IMR-90 (cell line): ENCODE measurements at regions not wholly inside any gene's neighbourhood (a gene's known extent, or its start where the extent isn't known, plus 50 kb on each side); places are given as distances from the start of the nearest gene placed in this dataset.

Experiments
- ATAC-seq: fragments of 200-7000 bp; cut with Tn5 transposase; 2 replicates; pipeline ENCODE4 v1.9.1; 2020; ENCODE audit warnings: low read depth, mild to moderate bottlenecking, moderate library complexity
- BruUV-seq: library from RNA; stranded (reverse); fragments of 400-500 nt; replicated peaks from 2 replicates; lab custom pipeline; 2021; lab: Mats Ljungman, UMichigan
- CTCF ChIA-PET: fragments of 300-600 bp; formaldehyde crosslinking; extraction: SDS; loops from one replicate; lab custom pipeline; 2021; ENCODE audit warnings: antibody characterized with exemption; lab: Yijun Ruan, JAX
- POLR2A ChIA-PET: fragments of 300-600 bp; sonication (Branson Sonifier 250); formaldehyde crosslinking; loops from one replicate; lab custom pipeline; 2022; ENCODE audit warnings: antibody characterized with exemption; ENCODE audit not compliant: unreplicated experiment; lab: Charles Lee
- DNase-seq: peaks from one replicate; pipeline ENCODE4 v3.0.0; 2013
- H2AFZ ChIP-seq: replicated peaks from 2 replicates; pipeline ENCODE3; 2013; ENCODE audit warnings: low read length, mild to moderate bottlenecking; ENCODE audit not compliant: poor library complexity
- H2AK5ac ChIP-seq: 2 replicates; pipeline ENCODE4 v1.6.1; 2013; ENCODE audit warnings: low read depth, low read length, inconsistent platforms
- H2AK9ac ChIP-seq: replicated peaks from 2 replicates; pipeline ENCODE3; 2013; ENCODE audit warnings: mild to moderate bottlenecking, low read depth, low read length, moderate library complexity; ENCODE audit not compliant: poor library complexity
- H2BK120ac ChIP-seq: 2 replicates; pipeline ENCODE4 v1.6.1; 2013; ENCODE audit warnings: low read depth, low read length, inconsistent platforms
- H2BK15ac ChIP-seq: 3 replicates; pipeline ENCODE4 v1.6.1; 2013; ENCODE audit warnings: low read depth, low read length, inconsistent platforms
- H2BK20ac ChIP-seq: 2 replicates; pipeline ENCODE4 v1.6.1; 2013; ENCODE audit warnings: low read depth, mild to moderate bottlenecking, inconsistent platforms, low read length, moderate library complexity
- H2BK5ac ChIP-seq: 2 replicates; pipeline ENCODE4 v1.6.1; 2013; ENCODE audit warnings: mild to moderate bottlenecking, low read depth, low read length, inconsistent platforms; ENCODE audit not compliant: poor library complexity, severe bottlenecking
- H3K14ac ChIP-seq: replicated peaks from 2 replicates; pipeline ENCODE4 v1.6.1; 2013; ENCODE audit warnings: low read depth, low read length, inconsistent platforms
- H3K18ac ChIP-seq: 2 replicates; pipeline ENCODE4 v1.6.1; 2013; ENCODE audit warnings: low read depth, low read length, control low read depth
- H3K23ac ChIP-seq: 2 replicates; pipeline ENCODE4 v1.6.1; 2013; ENCODE audit warnings: low read depth, low read length, inconsistent platforms
- H3K27ac ChIP-seq: 2 replicates; pipeline ENCODE4 v1.5.1; 2013; ENCODE audit warnings: mild to moderate bottlenecking, control low read depth, low read length; ENCODE audit not compliant: insufficient read depth
- H3K27me3 ChIP-seq: 2 replicates; pipeline ENCODE4 v1.6.1; 2013; ENCODE audit warnings: low read length; ENCODE audit not compliant: control insufficient read depth, insufficient read depth
- H3K36me3 ChIP-seq: 2 replicates; pipeline ENCODE4 v1.6.1; 2013; ENCODE audit warnings: low read length, mixed read lengths; ENCODE audit not compliant: control insufficient read depth, insufficient read depth
- H3K4ac ChIP-seq: 2 replicates; pipeline ENCODE4 v1.6.1; 2013; ENCODE audit warnings: low read depth, low read length, inconsistent platforms
- H3K4me1 ChIP-seq: 2 replicates; pipeline ENCODE4 v1.6.1; 2013; ENCODE audit warnings: low read length, mixed read lengths; ENCODE audit not compliant: control insufficient read depth, insufficient read depth
- H3K4me2 ChIP-seq: 2 replicates; pipeline ENCODE4 v1.6.1; 2013; ENCODE audit warnings: low read depth, mild to moderate bottlenecking, control low read depth, low read length, moderate library complexity
- H3K4me3 ChIP-seq: 2 replicates; pipeline ENCODE4 v1.5.1; 2013; ENCODE audit warnings: low read depth, mild to moderate bottlenecking, control low read depth, low read length, moderate library complexity; ENCODE audit not compliant: insufficient read depth
- H3K56ac ChIP-seq: 2 replicates; pipeline ENCODE4 v1.6.1; 2013; ENCODE audit warnings: low read length, inconsistent platforms; ENCODE audit not compliant: insufficient read depth; ENCODE audit errors: extremely low read depth
- H3K79me1 ChIP-seq, 2 experiments: 2 replicates each; pipeline ENCODE4 v1.6.1; 2013; ENCODE audit warnings: low read length in 2 of 2, inconsistent platforms in 1 of 2, low read depth in 1 of 2
- H3K9ac ChIP-seq: 2 replicates; pipeline ENCODE4 v1.6.1; 2013; ENCODE audit warnings: low read depth, low read length, control low read depth
- H3K9me1 ChIP-seq: 2 replicates; pipeline ENCODE4 v1.6.1; 2013; ENCODE audit warnings: low read length, inconsistent platforms; ENCODE audit not compliant: insufficient read depth
- H3K9me3 ChIP-seq: 2 replicates; pipeline ENCODE4 v1.6.1; 2013; ENCODE audit warnings: low read length; ENCODE audit not compliant: control insufficient read depth, insufficient read depth
- H4K20me1 ChIP-seq: 2 replicates; pipeline ENCODE4 v1.6.1; 2013; ENCODE audit warnings: low read length, inconsistent platforms; ENCODE audit not compliant: insufficient read depth
- H4K5ac ChIP-seq: 2 replicates; pipeline ENCODE4 v1.6.1; 2013; ENCODE audit warnings: mild to moderate bottlenecking, low read depth, low read length, control low read depth
- H4K8ac ChIP-seq, 2 experiments: 2 replicates each; pipeline ENCODE4 v1.6.1; 2013; ENCODE audit warnings: low read depth in 2 of 2, low read length in 2 of 2, control low read depth in 1 of 2, inconsistent platforms in 1 of 2
- H4K91ac ChIP-seq: 2 replicates; pipeline ENCODE4 v1.6.1; 2013; ENCODE audit warnings: low read depth, low read length, inconsistent platforms; ENCODE audit not compliant: insufficient read depth
- BHLHE40 ChIP-seq: fragments of 150-350 bp; IDR thresholded peaks from 2 replicates; pipeline ENCODE4 v1.6.1; 2016; ENCODE audit warnings: mild to moderate bottlenecking, low read depth, low read length
- CEBPB ChIP-seq: IDR thresholded peaks from 2 replicates; pipeline ENCODE4 v1.6.1; 2012; ENCODE audit warnings: low read depth, low read length, improper control_type of control experiment
- CHD1 ChIP-seq: IDR thresholded peaks from 2 replicates; pipeline ENCODE4 v1.6.1; 2012; ENCODE audit warnings: low read depth, low read length, improper control_type of control experiment
- FOS ChIP-seq: fragments of 150-350 bp; IDR thresholded peaks from 2 replicates; pipeline ENCODE4 v1.6.1; 2016; ENCODE audit warnings: low read depth, low read length
- MAFK ChIP-seq: IDR thresholded peaks from 2 replicates; pipeline ENCODE4 v1.6.1; 2012; ENCODE audit warnings: low read depth, low read length, improper control_type of control experiment
- MAZ ChIP-seq: IDR thresholded peaks from 2 replicates; pipeline ENCODE4 v1.6.1; 2012; ENCODE audit warnings: low read depth, mild to moderate bottlenecking, low read length, improper control_type of control experiment, moderate library complexity, borderline replicate concordance
- NFE2L2 ChIP-seq: fragments of 150-350 bp; IDR thresholded peaks from 2 replicates; pipeline ENCODE4 v1.6.1; 2016; ENCODE audit warnings: low read depth, mild to moderate bottlenecking, low read length
- RAD21 ChIP-seq: IDR thresholded peaks from 2 replicates; pipeline ENCODE4 v1.6.1; 2012; ENCODE audit warnings: low read length, improper control_type of control experiment
- RCOR1 ChIP-seq: IDR thresholded peaks from 2 replicates; pipeline ENCODE4 v1.6.1; 2012; ENCODE audit warnings: mild to moderate bottlenecking, low read length, improper control_type of control experiment; ENCODE audit not compliant: insufficient replicate concordance
- RFX5 ChIP-seq: IDR thresholded peaks from 2 replicates; pipeline ENCODE4 v1.8.0; 2012; ENCODE audit warnings: low read depth, mild to moderate bottlenecking, low read length, moderate library complexity
- SMC3 ChIP-seq: fragments of 150-350 bp; IDR thresholded peaks from 2 replicates; pipeline ENCODE4 v1.6.1; 2016; ENCODE audit warnings: low read depth, mild to moderate bottlenecking, antibody characterized with exemption, low read length, moderate library complexity
- WGBS, 2 experiments: methylation state at CpG; one replicate each; pipeline versions ENCODE4 v1.1.5 to v1.1.7; 2013; ENCODE audit warnings: missing lambda C conversion rate in 2 of 2; ENCODE audit not compliant: insufficient read length in 1 of 2; ENCODE audit errors: extremely low coverage in 2 of 2; 5-methylcytosine and 5-hydroxymethylcytosine counted together
- dilution Hi-C: fragments of 300-500 bp; cut with HindIII; formaldehyde crosslinking; loops from one replicate; pipeline ENCODE4 v1.14.3; 2018; ENCODE audit warnings: low sequenced_read_pairs; ENCODE audit not compliant: unreplicated experiment
- in situ Hi-C: fragments of 300-500 bp; cut with MboI; formaldehyde crosslinking; loops from 3 replicates; pipeline ENCODE4 v1.14.3; 2019; ENCODE audit warnings: low sequenced_read_pairs, inconsistent platforms, mixed read lengths
- intact Hi-C: fragments of 100-400 bp; cut with micrococcal nuclease; formaldehyde crosslinking; loops from 2 replicates; pipeline ENCODE4 v1.10.0; 2022
- TF ChIP-seq, protein P1 (sequence below): conservative IDR thresholded peaks from 2 replicates; pipeline ENCODE4 v1.5.1; 2012; ENCODE audit warnings: mild to moderate bottlenecking, low read depth, low read length, improper control_type of control experiment
- TF ChIP-seq, protein P2 (sequence below): fragments of 150-350 bp; IDR thresholded peaks from 2 replicates; pipeline ENCODE4 v1.6.1; 2017; ENCODE audit warnings: mild to moderate bottlenecking, antibody characterized with exemption, low read length, low read depth

- no peak overlapping the region for H3K56ac ChIP-seq
- H2BK5ac ChIP-seq, result no peak overlapping the region
- no peak for ATAC-seq
- ChIA-PET CTCF (no interaction called here), POLR2A (no interaction called here)
- no peak overlapping the region for H3K4me3 ChIP-seq
- H3K9ac ChIP-seq, result no peak overlapping the region
- no peak overlapping the region for H2BK120ac ChIP-seq
- dilution Hi-C loops, result no loop called here
- intact Hi-C loops, result loop anchor here (5.0 kb wide), 1 partner anchor 36 kb away; no protein-coding TSS in a partner anchor
- no peak overlapping the region for H4K8ac ChIP-seq
- H2AK5ac ChIP-seq, result no peak overlapping the region
- WGBS, 2 experiments, result no CpG with 5 or more reads among the region's 2 CpGs
- H4K5ac ChIP-seq, result no peak overlapping the region
- no peak overlapping the region for H2BK15ac ChIP-seq
- H3K36me3 ChIP-seq, result no peaks in the 10 kb centered on the region
- H3K79me1 ChIP-seq, result no peaks in the 10 kb centered on the region
- H3K18ac ChIP-seq, result no peak overlapping the region
- no peaks in the 10 kb centered on the region for H3K9me3 ChIP-seq
- no peaks in the 10 kb centered on the region for H3K9me1 ChIP-seq
- no peak overlapping the region for H3K4ac ChIP-seq
- no peak overlapping the region for H3K23ac ChIP-seq
- no peaks in the 10 kb centered on the region for H4K20me1 ChIP-seq
- no TSS peak for BruUV-seq
- H3K27ac ChIP-seq, result no peak overlapping the region
- H3K4me1 ChIP-seq, result peaks cover 4% of the 10 kb centered on the region; the same call in 1 of the 2 replicates
- H4K91ac ChIP-seq, result no peak overlapping the region
- H2BK20ac ChIP-seq, result no peak overlapping the region
- peaks cover 17% of the 10 kb centered on the region for H3K27me3 ChIP-seq
- H3K4me2 ChIP-seq, result no peak overlapping the region
- TF ChIP-seq MAZ (no peak), CHD1 (no peak), CEBPB (no peak), RFX5 (no peak), NFE2L2 (no peak), MAFK (no peak), FOS (no peak), RAD21 (no peak), SMC3 (no peak), RCOR1 (no peak), BHLHE40 (no peak)
- TF ChIP-seq, protein P1, sequence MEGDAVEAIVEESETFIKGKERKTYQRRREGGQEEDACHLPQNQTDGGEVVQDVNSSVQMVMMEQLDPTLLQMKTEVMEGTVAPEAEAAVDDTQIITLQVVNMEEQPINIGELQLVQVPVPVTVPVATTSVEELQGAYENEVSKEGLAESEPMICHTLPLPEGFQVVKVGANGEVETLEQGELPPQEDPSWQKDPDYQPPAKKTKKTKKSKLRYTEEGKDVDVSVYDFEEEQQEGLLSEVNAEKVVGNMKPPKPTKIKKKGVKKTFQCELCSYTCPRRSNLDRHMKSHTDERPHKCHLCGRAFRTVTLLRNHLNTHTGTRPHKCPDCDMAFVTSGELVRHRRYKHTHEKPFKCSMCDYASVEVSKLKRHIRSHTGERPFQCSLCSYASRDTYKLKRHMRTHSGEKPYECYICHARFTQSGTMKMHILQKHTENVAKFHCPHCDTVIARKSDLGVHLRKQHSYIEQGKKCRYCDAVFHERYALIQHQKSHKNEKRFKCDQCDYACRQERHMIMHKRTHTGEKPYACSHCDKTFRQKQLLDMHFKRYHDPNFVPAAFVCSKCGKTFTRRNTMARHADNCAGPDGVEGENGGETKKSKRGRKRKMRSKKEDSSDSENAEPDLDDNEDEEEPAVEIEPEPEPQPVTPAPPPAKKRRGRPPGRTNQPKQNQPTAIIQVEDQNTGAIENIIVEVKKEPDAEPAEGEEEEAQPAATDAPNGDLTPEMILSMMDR, result no peak
- TF ChIP-seq, protein P2, sequence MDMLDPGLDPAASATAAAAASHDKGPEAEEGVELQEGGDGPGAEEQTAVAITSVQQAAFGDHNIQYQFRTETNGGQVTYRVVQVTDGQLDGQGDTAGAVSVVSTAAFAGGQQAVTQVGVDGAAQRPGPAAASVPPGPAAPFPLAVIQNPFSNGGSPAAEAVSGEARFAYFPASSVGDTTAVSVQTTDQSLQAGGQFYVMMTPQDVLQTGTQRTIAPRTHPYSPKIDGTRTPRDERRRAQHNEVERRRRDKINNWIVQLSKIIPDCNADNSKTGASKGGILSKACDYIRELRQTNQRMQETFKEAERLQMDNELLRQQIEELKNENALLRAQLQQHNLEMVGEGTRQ, result no peak
- peak; percentile 15 for DNase-seq
- no peak overlapping the region for H3K14ac ChIP-seq
- no peak overlapping the region for H2AK9ac ChIP-seq
- H2AFZ ChIP-seq, result no peak overlapping the region
- in situ Hi-C loops, result no loop called here
Observed at GRCh38 chr10:63763744-63764143, 242.5 kb downstream of the REEP3 start.
